Femur (tissue), 1 donor: ENCODE measurements at regions not wholly inside any gene's neighbourhood (a gene's known extent, or its start where the extent isn't known, plus 50 kb on each side); places are given as distances from the start of the nearest gene placed in this dataset.
"Not testable (repeated sequence)": the region's sequence is repeated elsewhere in the genome, so short reads cannot be mapped to it uniquely, and the experiment has no call there.

ENCODE experiments used
- DNase-seq: peaks from one replicate; pipeline ENCODE4 v3.0.0-alpha.2; 2017

- no peak for DNase-seq
Observed at GRCh38 chr5:39779831-39780230, 355.1 kb upstream of the DAB2 start.

- DNase-seq = no peak
Observed at GRCh38 chr5:39775797-39776365, 351.1 kb upstream of the DAB2 start.

DNA sequence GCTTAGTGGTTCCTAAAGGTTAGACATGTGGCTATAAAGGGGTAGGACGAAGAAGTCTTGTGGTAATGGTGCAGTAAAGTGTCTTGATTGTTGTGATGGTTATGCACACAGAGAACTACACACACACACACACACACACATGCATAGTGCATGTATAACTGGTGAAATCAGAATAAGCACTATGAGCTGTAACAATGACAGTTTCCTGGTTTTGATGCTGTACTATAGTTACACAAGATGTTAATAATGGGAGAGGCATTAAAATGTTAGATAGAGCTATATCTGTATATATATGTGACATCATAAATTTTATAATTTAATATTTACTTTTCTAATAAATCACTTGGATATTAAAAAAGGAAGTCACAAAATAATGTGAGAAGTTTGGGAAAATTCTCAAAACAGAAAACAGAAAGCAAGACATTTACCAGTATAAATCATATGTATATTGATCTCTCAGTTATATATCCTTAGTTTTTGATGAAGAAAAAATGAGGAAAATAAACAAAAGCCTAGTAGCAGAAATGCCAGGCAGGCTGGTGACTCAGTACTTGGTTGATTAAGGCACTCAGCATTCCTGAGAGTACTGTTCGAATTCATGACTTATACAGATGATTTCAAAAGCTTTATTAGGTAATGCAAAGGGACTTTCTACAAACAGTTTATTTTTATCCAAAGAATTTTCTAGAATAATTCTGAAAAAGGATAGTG is 350.5 kb upstream of the DAB2 start:
- DNase-seq = no peak

- DNase-seq = no peak
Observed at GRCh38 chr5:39774605-39775004, 349.8 kb upstream of the DAB2 start.

DNA sequence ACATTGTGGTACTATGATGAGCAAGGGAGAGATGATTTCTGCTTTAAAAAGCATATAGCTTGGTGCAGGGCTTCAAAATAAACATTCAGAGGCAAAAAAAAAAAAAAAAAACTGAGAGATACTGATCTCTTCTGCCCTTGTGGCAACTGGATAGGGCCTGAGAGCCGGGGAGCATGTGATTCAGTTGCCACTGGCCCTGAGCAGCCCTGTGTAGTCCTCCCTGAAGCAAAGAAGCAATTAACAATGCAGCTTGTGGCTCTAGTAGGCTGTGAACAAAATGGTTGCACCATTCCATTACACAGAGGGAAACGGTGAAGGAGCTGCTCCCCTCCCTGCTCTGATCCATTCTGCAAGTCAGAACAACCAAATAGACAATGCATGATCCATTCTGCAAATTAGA is 347.5 kb upstream of the DAB2 start:
- no peak for DNase-seq

GRCh38 chr5:39767916-39768315 is 343.1 kb upstream of the DAB2 start:
- DNase-seq = no peak

DNA sequence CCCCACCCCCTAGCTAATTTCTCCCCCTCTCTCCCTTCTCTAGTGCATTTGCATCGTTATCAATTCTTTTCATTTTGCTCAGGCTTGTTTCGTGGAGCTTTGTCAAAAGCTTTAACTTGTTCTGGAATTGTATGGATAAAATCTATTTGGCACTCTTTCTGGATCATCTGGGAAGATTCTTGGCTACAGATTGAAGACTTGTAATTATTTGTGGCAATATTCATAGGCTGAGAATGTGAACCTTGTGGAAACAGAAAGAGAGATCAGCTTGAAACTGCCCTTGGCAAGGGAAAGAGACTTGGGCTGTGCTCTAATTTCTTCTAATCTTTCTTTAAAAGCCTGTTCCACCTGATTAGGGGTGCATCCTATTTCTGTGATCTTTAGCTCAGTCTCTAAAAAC is 340.6 kb upstream of the DAB2 start:
- no peak for DNase-seq

DNA sequence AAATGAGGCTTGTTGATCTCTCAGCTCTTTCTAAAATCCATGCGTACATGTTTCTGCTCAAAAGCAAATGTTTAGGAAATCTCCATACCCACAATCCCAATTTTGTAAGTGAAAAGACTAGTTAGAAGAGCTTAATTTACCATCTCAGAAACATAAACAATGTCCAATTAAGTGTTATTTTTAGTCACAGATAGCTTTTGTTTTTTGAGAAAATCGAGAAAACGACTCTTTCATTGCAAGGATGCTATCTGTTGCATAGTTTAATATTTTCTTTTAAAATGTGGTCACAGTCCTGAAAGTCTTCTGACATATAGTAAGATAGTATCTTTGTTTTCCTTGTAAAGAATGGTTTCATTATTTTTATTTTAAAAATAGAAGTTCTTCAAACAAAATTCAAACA is 338.0 kb upstream of the DAB2 start:
- DNase-seq = no peak

GRCh38 chr5:39761199-39761950 is 336.6 kb upstream of the DAB2 start:
- no peak for DNase-seq

- DNase-seq = peak; percentile 54
Observed at GRCh38 chr5:39760385-39761198, 335.8 kb upstream of the DAB2 start.

- DNase-seq = no peak
Observed at GRCh38 chr5:39759701-39760100, 334.9 kb upstream of the DAB2 start.

DNA sequence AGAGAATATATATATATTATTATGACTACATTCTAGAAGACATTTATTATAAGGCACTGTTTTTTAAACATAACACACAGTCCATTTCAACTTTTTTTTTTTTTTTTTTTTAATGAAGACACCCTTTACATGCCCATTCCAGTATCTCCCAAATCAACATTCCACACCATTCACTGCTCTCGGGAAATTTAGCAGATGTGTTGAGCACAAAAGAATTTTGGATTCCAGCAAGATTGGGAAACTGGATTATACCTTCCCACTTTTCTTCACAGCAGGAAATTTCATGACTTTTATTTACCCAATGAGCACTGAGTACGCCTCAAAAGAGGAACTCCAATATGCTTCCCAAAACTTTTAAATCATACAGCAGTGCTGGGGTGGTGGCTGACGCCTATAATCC is 333.6 kb upstream of the DAB2 start:
- DNase-seq = no peak

- no peak for DNase-seq
Observed at GRCh38 chr5:39757131-39757530, 332.4 kb upstream of the DAB2 start.

DNA sequence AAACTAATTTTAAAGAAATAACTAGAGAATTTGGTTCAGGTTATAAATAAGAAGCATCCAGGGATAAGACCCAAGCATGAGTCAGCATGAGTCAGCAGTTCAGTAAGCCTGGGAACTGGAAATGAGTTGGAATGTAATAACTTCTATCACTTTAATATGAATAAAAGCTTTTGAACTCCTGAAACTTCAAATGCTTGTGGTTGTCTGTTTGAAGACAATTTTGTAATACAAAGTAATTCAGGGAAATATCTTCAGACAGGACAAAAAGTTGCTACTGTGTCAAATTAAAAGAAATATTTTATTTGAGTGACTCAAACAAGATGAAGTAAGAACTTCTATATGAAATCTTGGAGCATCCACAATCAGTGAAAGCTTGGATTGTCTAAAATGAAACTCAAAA is 331.2 kb upstream of the DAB2 start:
- no peak for DNase-seq

- DNase-seq = no peak
Observed at GRCh38 chr5:39755452-39755851, 330.7 kb upstream of the DAB2 start.

GRCh38 chr5:39753747-39754146 is 329.0 kb upstream of the DAB2 start:
- DNase-seq = not testable (repeated sequence)

- DNase-seq = no peak
Observed at GRCh38 chr5:39750661-39751060, 325.9 kb upstream of the DAB2 start.

DNA sequence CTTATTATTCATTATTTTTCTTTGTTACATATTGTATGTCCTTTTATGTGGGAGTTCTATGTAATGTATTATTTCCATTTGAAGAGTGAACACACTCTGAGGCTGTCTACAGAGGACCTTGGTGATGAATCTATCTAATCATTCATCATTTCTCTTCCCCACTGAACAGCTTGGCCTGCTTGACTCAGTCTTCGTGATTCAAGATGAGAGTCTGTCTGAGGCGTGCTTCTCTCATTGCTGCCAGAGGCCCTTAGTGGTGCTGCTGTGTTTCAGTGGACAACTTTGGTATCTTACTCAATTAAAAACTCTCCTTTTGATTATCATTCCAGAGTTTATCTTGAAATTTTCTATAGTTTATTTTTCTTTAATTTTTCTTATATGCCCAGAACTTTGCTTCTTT is 318.1 kb upstream of the DAB2 start:
- no peak for DNase-seq

DNA sequence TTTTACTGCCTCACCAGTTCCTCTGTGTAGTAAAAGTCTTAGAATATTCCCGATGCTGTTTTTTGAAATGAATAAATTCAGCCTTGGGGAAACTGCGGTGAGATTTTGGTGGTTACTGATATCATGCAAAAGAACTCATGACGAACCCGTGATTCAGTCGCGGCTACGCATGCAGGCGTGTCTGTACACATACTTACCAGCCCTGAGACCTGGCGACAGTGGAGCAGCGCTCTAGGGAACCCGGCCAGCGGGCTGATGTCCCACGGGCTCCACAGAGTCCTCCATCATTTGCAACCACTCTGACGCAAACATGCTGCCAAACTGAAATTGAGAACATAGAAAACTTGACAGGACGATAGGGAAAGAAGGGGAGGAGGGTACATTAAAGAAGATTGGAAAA is 315.6 kb upstream of the DAB2 start:
- DNase-seq = no peak

GRCh38 chr5:39732166-39732565 is 307.4 kb upstream of the DAB2 start:
- no peak for DNase-seq

- no peak for DNase-seq
Observed at GRCh38 chr5:39730699-39731098, 305.9 kb upstream of the DAB2 start.

DNA sequence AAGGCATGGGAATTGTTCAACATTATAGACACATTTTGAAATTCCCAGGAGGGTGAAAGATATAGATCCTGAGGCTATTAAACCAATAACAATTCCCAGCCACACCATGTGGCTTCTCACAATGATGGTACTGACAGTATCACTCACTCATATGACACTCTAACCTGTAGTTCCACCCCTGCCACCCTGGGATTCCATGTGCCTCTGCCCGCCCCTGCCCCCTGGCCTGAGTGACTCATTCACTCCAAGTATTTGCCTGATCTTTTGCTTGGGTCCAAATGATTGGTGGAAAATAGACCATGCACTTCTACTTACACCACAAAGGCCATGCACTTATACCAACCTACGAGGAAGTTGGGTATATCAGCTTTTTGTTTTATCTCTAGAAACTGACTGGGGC is 305.2 kb upstream of the DAB2 start:
- no peak for DNase-seq

DNA sequence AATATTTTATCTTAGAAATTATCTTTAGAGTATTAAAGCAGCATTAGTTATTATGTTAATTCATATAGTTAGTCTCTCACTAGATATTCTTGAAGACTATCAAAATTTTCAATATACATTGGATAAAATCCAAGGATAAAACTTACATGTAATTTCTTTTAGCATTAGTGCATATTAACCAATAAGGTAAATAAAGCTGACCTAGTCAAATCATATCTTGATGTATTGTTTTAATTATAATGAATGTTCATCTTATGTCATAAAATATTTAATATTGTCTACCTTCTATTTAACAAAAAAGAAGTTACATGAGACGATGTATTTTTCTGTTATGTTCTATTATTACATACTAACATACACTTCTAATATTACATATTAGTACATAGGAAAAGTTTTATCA is 301.7 kb upstream of the DAB2 start:
- DNase-seq = no peak

DNA sequence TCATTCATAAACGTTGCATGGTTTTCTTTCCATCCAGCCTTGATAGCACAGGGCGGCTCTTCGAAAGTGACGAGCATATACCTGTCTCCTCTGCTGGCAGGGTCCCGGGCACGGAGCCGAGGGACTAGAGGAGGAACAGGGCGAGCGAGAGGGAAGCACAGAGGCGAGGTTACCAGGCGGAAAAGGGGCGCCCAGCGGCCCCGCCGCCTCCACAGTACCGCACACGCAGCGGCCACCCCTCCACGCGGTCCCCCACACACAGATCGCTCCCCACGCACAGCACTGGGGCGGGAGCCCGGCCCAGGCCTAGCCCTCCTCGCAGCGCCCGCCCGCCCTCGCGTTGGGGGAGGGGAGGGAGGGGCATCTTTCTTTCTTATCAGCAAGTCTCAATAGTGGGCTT is 296.6 kb upstream of the DAB2 start:
- DNase-seq = no peak
